ENCODE measurements at regions not wholly inside any gene's neighbourhood (a gene's known extent, or its start where the extent isn't known, plus 50 kb on each side); places are given as distances from the start of the nearest gene placed in this dataset.

DNA sequence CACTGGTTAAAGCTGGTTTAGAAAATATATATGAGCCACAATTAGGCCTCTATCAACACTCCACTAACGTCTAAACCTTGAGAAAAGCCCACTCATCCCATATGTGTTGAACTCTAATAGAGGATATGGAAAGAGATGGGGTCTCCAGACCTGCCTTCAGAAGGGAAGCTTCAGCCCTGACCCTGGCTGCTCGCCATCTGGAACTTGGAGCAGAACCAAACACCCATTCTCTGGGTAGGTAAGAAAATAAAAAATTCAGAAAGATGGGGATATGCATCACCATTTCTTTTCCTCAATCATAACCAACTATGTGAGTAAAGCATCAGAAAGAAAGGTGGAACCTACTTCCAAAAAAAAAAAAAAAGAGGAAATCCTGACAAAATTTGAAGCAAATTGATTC, 666.2 kb downstream of the PTPRC start:
- Histone ChIP-seq H3K27ac (ENCODE audit: low read depth in 2 of 2, low read length in 2 of 2) (no peak overlapping the region), H3K9me3 (ENCODE audit: control insufficient read depth in 2 of 3, insufficient read depth in 1 of 3, low read length in 3 of 3) (no peaks in the 10 kb centered on the region), H3K4me1 (ENCODE audit: control insufficient read depth in 2 of 3, insufficient read depth in 2 of 3, low read depth in 1 of 3, low read length in 3 of 3) (no peaks in the 10 kb centered on the region), H3K36me3 (ENCODE audit: control insufficient read depth in 2 of 3, insufficient read depth in 3 of 3, low read length in 3 of 3) (no peaks in the 10 kb centered on the region), H3K4me3 (ENCODE audit: low read length in 3 of 3) (no peak overlapping the region), H3K9ac (ENCODE audit: low read length in 3 of 3) (no peak overlapping the region), H3K27me3 (ENCODE audit: control insufficient read depth, insufficient read depth, low read length) (no peaks in the 10 kb centered on the region)
- intact Hi-C loops (cut with DNase I) = no loop called here
- TF ChIP-seq, protein P1, sequence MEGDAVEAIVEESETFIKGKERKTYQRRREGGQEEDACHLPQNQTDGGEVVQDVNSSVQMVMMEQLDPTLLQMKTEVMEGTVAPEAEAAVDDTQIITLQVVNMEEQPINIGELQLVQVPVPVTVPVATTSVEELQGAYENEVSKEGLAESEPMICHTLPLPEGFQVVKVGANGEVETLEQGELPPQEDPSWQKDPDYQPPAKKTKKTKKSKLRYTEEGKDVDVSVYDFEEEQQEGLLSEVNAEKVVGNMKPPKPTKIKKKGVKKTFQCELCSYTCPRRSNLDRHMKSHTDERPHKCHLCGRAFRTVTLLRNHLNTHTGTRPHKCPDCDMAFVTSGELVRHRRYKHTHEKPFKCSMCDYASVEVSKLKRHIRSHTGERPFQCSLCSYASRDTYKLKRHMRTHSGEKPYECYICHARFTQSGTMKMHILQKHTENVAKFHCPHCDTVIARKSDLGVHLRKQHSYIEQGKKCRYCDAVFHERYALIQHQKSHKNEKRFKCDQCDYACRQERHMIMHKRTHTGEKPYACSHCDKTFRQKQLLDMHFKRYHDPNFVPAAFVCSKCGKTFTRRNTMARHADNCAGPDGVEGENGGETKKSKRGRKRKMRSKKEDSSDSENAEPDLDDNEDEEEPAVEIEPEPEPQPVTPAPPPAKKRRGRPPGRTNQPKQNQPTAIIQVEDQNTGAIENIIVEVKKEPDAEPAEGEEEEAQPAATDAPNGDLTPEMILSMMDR (IDR thresholded peaks at IDR 0.05; ENCODE audit: borderline replicate concordance, extremely low read depth, insufficient read depth) = no peak
- FAIRE-seq (no peak), DNase-seq (no peak)

DNA sequence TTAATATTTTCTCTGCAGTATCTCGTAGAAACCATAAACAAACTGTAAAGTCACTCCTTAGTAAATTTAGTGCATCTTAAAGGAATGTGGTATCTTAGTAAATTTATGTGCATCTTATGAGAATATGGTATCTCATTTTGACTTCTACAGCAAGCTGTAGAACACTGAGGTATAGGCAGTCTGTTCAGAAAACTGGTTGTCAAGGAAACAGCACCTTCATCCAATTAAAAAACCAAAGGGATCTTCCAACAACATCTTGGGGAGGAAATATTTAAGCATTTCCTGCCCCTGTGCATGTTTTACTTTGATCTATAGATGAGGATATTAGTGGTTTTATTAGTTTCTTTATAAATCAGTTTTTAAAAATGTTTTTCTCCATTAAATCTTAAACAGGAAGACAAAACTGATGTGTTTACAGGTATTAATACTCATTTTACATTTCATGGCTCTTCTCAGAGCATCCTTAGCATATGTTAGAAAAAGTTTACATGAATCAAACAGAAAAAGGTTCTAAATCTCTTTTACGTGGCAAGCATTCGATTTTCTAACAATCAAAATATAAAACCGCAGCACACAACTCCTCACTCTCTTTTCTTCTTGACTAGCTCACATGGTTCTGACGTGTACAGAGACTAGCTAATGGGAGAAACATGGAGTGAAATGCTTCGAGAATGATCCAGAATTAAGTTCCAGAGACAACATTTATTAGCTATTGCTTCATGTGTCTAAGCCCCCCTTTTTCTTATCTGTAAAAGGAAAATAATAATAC, 668.8 kb downstream of the PTPRC start:
- H3K27ac ChIP-seq (ENCODE audit: low read depth in 2 of 2, low read length in 2 of 2) = no peak overlapping the region
- no peak overlapping the region for H3K4me3 ChIP-seq (ENCODE audit: low read length in 3 of 3)
- FAIRE-seq (no peak), DNase-seq (no peak)
- TF ChIP-seq, protein P1 (IDR thresholded peaks at IDR 0.05; ENCODE audit: borderline replicate concordance, extremely low read depth, insufficient read depth) = no peak
- H3K9me3 ChIP-seq (ENCODE audit: control insufficient read depth in 2 of 3, insufficient read depth in 1 of 3, low read length in 3 of 3) = no peaks in the 10 kb centered on the region
- no peaks in the 10 kb centered on the region for H3K4me1 ChIP-seq (ENCODE audit: control insufficient read depth in 2 of 3, insufficient read depth in 2 of 3, low read depth in 1 of 3, low read length in 3 of 3)
- no peaks in the 10 kb centered on the region for H3K27me3 ChIP-seq (ENCODE audit: control insufficient read depth, insufficient read depth, low read length)
- no peaks in the 10 kb centered on the region for H3K36me3 ChIP-seq (ENCODE audit: control insufficient read depth in 2 of 3, insufficient read depth in 3 of 3, low read length in 3 of 3)
- no peak overlapping the region for H3K9ac ChIP-seq (ENCODE audit: low read length in 3 of 3)
- intact Hi-C loops (cut with DNase I) = no loop called here

GRCh38 chr1:199308349-199308846, 669.6 kb downstream of the PTPRC start:
- no peaks in the 10 kb centered on the region for H3K27me3 ChIP-seq (ENCODE audit: control insufficient read depth, insufficient read depth, low read length)
- no peak overlapping the region for H3K27ac ChIP-seq (ENCODE audit: low read depth in 2 of 2, low read length in 2 of 2)
- TF ChIP-seq, protein P1 (IDR thresholded peaks at IDR 0.05; ENCODE audit: borderline replicate concordance, extremely low read depth, insufficient read depth) = no peak
- no peak overlapping the region for H3K4me3 ChIP-seq (ENCODE audit: low read length in 3 of 3)
- no peak for DNase-seq
- intact Hi-C loops (cut with DNase I) = no loop called here
- H3K36me3 ChIP-seq (ENCODE audit: control insufficient read depth in 2 of 3, insufficient read depth in 3 of 3, low read length in 3 of 3) = no peaks in the 10 kb centered on the region
- H3K4me1 ChIP-seq (ENCODE audit: control insufficient read depth in 2 of 3, insufficient read depth in 2 of 3, low read depth in 1 of 3, low read length in 3 of 3) = no peaks in the 10 kb centered on the region
- H3K9ac ChIP-seq (ENCODE audit: low read length in 3 of 3) = no peak overlapping the region
- no peaks in the 10 kb centered on the region for H3K9me3 ChIP-seq (ENCODE audit: control insufficient read depth in 2 of 3, insufficient read depth in 1 of 3, low read length in 3 of 3)
- FAIRE-seq = no peak

All from kidney (tissue), 13 donors.